Osteoblast (primary cell): ENCODE measurements at regions not wholly inside any gene's neighbourhood (a gene's known extent, or its start where the extent isn't known, plus 50 kb on each side); places are given as distances from the start of the nearest gene placed in this dataset.
A peak's percentile ranks its signal among the peaks of the same experiment; 100 is the strongest.
"Not testable (repeated sequence)": the region's sequence is repeated elsewhere in the genome, so short reads cannot be mapped to it uniquely, and the experiment has no call there.

ENCODE experiments used
- DNase-seq: peaks from one replicate; pipeline ENCODE4 v3.0.0; 2011; ENCODE audit warnings: low spot score, mixed read lengths; ENCODE audit not compliant: insufficient read length; ENCODE audit errors: missing footprints
- H2AFZ ChIP-seq: 2 replicates; pipeline ENCODE4 v1.6.0; 2011; ENCODE audit warnings: mild to moderate bottlenecking, low read length
- H3K27ac ChIP-seq: 2 replicates; pipeline ENCODE4 v1.5.1; 2011; ENCODE audit warnings: mild to moderate bottlenecking, low read depth, low read length, moderate library complexity
- H3K27me3 ChIP-seq: 2 replicates; pipeline ENCODE4 v1.6.0; 2012; ENCODE audit warnings: mild to moderate bottlenecking, control low read depth, inconsistent platforms, low read length, moderate library complexity; ENCODE audit not compliant: insufficient read depth
- H3K36me3 ChIP-seq: 2 replicates; pipeline ENCODE4 v1.5.1; 2011; ENCODE audit warnings: mild to moderate bottlenecking, low read length, control low read depth, moderate library complexity; ENCODE audit not compliant: insufficient read depth
- H3K4me1 ChIP-seq: 2 replicates; pipeline ENCODE4 v1.5.1; 2011; ENCODE audit warnings: mild to moderate bottlenecking, low read length, control low read depth, moderate library complexity; ENCODE audit not compliant: insufficient read depth
- H3K4me2 ChIP-seq: 2 replicates; pipeline ENCODE4 v1.6.0; 2011; ENCODE audit warnings: mild to moderate bottlenecking, low read length; ENCODE audit not compliant: insufficient read depth
- H3K4me3 ChIP-seq: fragments of 200-600 bp; sonication (generic); 3 replicates; pipeline ENCODE4 v1.5.1; 2012; ENCODE audit warnings: mild to moderate bottlenecking, low read length, inconsistent platforms; ENCODE audit not compliant: insufficient read depth
- H3K79me2 ChIP-seq: 2 replicates; pipeline ENCODE4 v1.6.0; 2012; ENCODE audit warnings: mild to moderate bottlenecking, low read length, control low read depth, inconsistent platforms; ENCODE audit not compliant: insufficient read depth
- H3K9me3 ChIP-seq: 2 replicates; pipeline ENCODE4 v1.5.1; 2011; ENCODE audit warnings: low read depth, low read length, control low read depth
- H4K20me1 ChIP-seq: 2 replicates; pipeline ENCODE4 v1.6.0; 2012; ENCODE audit warnings: mild to moderate bottlenecking, low read length, control low read depth; ENCODE audit not compliant: insufficient read depth
- TF ChIP-seq, protein P1 (sequence below): IDR thresholded peaks from 2 replicates; pipeline ENCODE4 v1.5.1; 2011; ENCODE audit warnings: mild to moderate bottlenecking, low read depth, low read length, moderate library complexity; ENCODE audit errors: extremely low read depth

DNA sequence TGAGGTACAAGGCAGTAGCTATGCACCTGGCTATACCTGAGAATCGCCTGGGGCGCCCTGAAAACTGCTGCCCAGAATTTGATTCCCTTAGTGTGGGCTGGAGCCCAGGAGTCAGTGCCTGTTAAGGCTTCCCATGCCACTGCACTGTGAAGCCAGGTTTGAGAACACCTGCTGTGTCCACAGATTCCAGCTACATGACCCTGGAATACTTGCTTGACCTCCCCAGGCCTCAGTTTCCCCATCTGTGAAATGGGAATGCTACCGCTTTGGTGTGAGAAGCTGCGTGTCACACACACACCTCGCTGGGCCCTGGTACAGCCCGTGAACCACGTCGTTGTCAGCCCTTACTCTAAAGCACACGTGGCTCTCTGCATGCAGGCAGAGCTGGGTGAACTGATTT is 271.0 kb downstream of the C16orf95 start:
- H3K27me3 ChIP-seq, result peaks cover 14% of the 10 kb centered on the region

DNA sequence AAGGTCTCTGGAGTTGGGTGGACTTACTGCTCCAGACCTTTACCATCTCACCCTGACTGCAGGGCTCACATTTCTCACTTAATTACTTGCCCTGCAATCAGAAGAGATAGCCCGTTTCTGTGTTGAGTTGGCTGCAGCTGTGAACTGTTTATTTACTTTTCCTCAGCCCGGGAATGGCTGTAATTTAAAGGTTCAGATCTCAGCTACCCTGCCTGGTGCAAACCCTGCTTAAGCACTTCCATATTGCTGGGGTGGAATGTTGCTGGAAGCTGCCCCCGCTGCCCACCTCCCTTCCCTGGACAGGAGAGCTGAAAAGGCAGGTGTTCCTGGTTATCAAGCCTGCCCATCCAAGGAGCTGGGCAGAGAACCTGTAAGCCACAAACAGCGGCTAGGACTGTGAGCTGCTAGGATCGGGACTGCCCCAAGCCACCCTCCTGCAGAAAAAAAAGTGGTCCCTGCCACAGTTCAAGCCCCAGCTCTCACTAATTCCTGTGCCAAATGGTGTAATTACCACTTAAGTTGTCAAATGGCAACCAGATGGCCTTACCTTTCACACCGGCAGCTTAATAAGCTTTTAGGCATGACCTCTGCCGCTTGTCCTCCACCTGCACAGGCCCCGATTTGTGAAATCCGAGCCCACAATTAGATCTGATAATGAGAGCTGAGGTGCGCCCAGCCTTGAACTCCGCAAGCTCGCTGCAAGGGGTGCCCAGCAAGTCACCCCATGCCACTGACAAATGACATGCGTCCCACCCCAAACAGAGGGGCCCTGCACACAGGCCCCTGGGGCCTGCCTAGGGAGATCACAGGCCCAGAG is 269.8 kb downstream of the C16orf95 start:
- peaks cover 14% of the 10 kb centered on the region for H3K27me3 ChIP-seq
- no peaks in the 10 kb centered on the region for H3K36me3 ChIP-seq
- peaks cover 6% of the 10 kb centered on the region for H3K4me1 ChIP-seq
- no peak overlapping the region for H3K4me3 ChIP-seq
- TF ChIP-seq, protein P1, sequence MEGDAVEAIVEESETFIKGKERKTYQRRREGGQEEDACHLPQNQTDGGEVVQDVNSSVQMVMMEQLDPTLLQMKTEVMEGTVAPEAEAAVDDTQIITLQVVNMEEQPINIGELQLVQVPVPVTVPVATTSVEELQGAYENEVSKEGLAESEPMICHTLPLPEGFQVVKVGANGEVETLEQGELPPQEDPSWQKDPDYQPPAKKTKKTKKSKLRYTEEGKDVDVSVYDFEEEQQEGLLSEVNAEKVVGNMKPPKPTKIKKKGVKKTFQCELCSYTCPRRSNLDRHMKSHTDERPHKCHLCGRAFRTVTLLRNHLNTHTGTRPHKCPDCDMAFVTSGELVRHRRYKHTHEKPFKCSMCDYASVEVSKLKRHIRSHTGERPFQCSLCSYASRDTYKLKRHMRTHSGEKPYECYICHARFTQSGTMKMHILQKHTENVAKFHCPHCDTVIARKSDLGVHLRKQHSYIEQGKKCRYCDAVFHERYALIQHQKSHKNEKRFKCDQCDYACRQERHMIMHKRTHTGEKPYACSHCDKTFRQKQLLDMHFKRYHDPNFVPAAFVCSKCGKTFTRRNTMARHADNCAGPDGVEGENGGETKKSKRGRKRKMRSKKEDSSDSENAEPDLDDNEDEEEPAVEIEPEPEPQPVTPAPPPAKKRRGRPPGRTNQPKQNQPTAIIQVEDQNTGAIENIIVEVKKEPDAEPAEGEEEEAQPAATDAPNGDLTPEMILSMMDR, result no peak
- H2AFZ ChIP-seq, result no peak overlapping the region
- H3K9me3 ChIP-seq, result no peaks in the 10 kb centered on the region
- H3K79me2 ChIP-seq, result no peaks in the 10 kb centered on the region
- no peak overlapping the region for H3K4me2 ChIP-seq
- H3K27ac ChIP-seq, result no peak overlapping the region
- DNase-seq, result peak; percentile 87
- H4K20me1 ChIP-seq, result no peaks in the 10 kb centered on the region

More for the DNA sequence above, 271.0 kb downstream of the C16orf95 start:
- H3K4me1 ChIP-seq, result peaks cover 4% of the 10 kb centered on the region
- TF ChIP-seq, protein P1, result no peak
- H4K20me1 ChIP-seq, result no peaks in the 10 kb centered on the region
- no peaks in the 10 kb centered on the region for H3K79me2 ChIP-seq
- peak; percentile 66 for DNase-seq
- no peak overlapping the region for H3K27ac ChIP-seq
- H2AFZ ChIP-seq, result no peak overlapping the region
- no peaks in the 10 kb centered on the region for H3K9me3 ChIP-seq
- no peak overlapping the region for H3K4me2 ChIP-seq
- no peak overlapping the region for H3K4me3 ChIP-seq
- H3K36me3 ChIP-seq, result no peaks in the 10 kb centered on the region

GRCh38 chr16:87048038-87048729 is 269.0 kb downstream of the C16orf95 start:
- H4K20me1 ChIP-seq, result no peaks in the 10 kb centered on the region
- H3K4me1 ChIP-seq, result peaks cover 9% of the 10 kb centered on the region
- no peaks in the 10 kb centered on the region for H3K36me3 ChIP-seq
- H2AFZ ChIP-seq, result no peak overlapping the region
- H3K4me2 ChIP-seq, result no peak overlapping the region
- H3K9me3 ChIP-seq, result no peaks in the 10 kb centered on the region
- TF ChIP-seq, protein P1, result no peak
- H3K27me3 ChIP-seq, result peaks cover 10% of the 10 kb centered on the region
- H3K79me2 ChIP-seq, result no peaks in the 10 kb centered on the region
- DNase-seq, result peak; percentile 23
- H3K4me3 ChIP-seq, result no peak overlapping the region
- H3K27ac ChIP-seq, result no peak overlapping the region

DNA sequence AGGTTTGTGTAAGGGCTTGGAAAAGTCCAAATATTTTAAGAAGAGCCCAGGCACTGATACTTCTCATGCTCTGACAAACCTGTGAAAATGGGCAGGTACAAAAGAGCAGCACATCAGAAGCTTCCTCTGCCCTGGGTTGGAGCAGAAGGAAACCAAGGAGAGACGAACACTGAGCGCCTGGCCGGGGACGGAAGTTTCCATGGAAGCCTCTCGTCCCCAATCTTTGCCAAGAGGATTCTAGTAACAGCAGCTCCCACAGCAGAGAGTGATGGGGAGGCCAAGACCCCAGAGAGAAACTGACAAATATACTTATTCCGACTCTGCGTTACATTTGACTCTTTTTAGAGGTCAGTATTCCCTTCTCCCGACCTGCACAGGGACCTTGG is 268.5 kb downstream of the C16orf95 start:
- H2AFZ ChIP-seq, result no peak overlapping the region
- no peaks in the 10 kb centered on the region for H3K36me3 ChIP-seq
- H3K27ac ChIP-seq, result no peak overlapping the region
- peaks cover 7% of the 10 kb centered on the region for H3K27me3 ChIP-seq
- peaks cover 5% of the 10 kb centered on the region for H3K4me1 ChIP-seq
- no peaks in the 10 kb centered on the region for H3K9me3 ChIP-seq
- H4K20me1 ChIP-seq, result no peaks in the 10 kb centered on the region
- H3K79me2 ChIP-seq, result no peaks in the 10 kb centered on the region
- no peak overlapping the region for H3K4me3 ChIP-seq
- H3K4me2 ChIP-seq, result no peak overlapping the region
- TF ChIP-seq, protein P1, result no peak
- DNase-seq, result peak; percentile 23

DNA sequence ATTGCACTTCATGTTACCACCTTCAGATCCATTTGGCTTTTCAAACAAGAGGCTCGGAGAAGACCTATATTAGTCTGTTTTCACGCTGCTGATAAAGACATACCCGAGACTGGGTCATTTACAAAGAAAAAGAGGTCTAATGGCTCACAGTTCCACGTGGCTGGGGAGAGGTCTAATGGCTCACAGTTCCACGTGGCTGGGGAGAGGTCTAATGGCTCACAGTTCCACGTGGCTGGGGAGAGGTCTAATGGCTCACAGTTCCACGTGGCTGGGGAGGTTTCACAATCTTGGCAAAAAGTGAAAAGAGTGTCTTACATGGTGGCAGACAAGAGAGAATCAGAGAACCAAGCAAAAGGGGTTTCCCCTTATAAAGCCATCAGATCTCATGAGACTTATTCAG is 268.0 kb downstream of the C16orf95 start:
- not testable (repeated sequence) for H3K4me3 ChIP-seq, H3K79me2 ChIP-seq, H3K9me3 ChIP-seq, H3K27me3 ChIP-seq, H2AFZ ChIP-seq, H3K27ac ChIP-seq, DNase-seq, H3K36me3 ChIP-seq, H3K4me2 ChIP-seq, H4K20me1 ChIP-seq, H3K4me1 ChIP-seq
